ENCODE measurements at regions not wholly inside any gene's neighbourhood (a gene's known extent, or its start where the extent isn't known, plus 50 kb on each side); places are given as distances from the start of the nearest gene placed in this dataset.

GRCh38 chr5:35464757-35465156 lies 152.9 kb upstream of the SPEF2 start:
- no peak for TF ChIP-seq CTCF (IDR thresholded peaks at IDR 0.05)
- TF ChIP-seq POLR2A (IDR thresholded peaks at IDR 0.05), result no peak
- no peak for TF ChIP-seq POLR2AphosphoS5 (IDR thresholded peaks at IDR 0.05)

Data from suprapubic skin (tissue), 4 donors.